ENCODE measurements at regions not wholly inside any gene's neighbourhood (a gene's known extent, or its start where the extent isn't known, plus 50 kb on each side); places are given as distances from the start of the nearest gene placed in this dataset.

DNA sequence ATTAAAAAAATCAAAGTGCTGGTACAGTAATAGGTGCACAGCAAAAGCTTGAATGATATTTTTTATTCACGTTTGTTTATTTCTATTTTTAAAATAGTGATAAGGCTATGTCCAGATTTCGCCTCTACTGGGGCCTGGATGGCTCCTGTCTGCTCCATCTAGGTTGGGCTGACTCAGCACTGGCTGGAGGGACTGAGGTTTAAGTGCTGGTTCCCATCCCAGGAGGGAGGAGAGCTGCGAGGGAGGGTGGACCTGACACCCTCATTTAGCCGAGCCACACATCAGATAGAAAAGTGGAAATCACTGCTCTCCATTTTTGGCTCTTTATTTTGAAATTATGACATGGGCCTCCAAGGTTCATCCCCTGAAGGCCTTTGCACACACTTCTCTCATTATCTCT lies 95.4 kb upstream of the AGBL1 start:
- DNase-seq = no peak

DNA sequence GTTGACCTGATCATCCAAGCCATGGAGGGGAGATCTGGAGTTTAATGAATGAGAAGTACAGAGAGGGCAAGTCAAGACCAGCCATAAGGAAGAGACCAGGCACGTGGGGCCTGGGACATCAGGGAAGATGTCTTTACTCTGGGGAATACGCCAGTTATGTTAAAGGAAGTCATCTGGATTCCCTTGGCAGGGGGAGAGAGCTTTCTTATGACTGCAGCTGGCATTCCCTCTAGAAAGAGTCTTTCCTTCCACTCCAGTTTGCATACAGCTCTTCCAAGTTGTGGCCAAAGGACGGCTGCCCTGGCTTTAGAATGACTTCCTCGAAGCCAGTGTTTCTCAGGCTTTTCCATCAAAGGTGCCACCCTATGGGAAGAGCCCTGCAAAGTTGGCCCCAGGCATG lies 93.6 kb upstream of the AGBL1 start:
- no peak for DNase-seq

DNA sequence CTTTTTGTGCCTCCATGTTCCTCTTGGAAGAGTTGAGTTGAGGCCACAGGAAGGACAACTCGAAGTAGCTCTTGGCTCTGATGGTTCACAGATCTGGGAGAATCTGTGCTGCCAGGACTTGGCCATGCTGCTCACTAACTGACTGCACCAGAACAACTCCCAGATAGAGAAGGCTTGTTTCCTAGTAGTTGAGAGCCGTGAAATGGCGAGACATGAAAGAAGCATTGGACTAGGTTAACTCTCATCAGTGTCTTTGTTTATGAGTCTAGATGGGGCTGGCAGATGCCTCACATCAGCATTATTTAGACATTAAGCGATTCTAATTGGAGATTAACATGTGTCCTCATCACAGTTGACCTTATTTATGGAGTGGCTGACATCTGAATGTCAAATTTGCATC lies 92.9 kb upstream of the AGBL1 start:
- DNase-seq = no peak

DNA sequence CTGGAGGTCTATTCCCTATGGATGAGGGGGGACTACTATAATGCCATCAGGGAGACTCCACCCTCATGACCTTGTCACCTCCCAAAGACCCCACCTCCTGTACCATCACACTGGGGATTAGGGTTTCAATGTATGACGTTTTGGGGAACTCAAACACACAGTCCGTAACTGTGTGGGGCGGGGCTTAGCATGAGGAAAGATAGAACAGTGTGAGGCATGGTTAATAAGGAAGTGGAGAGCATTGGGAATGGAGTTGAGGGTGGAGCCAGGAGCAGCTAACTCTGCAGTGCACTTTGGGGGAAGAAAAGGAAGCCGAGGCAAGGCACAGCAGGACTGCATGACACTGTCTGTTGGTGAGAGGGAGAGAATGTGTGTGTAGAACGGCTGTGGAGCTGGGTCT lies 90.9 kb upstream of the AGBL1 start:
- no peak for DNase-seq

DNA sequence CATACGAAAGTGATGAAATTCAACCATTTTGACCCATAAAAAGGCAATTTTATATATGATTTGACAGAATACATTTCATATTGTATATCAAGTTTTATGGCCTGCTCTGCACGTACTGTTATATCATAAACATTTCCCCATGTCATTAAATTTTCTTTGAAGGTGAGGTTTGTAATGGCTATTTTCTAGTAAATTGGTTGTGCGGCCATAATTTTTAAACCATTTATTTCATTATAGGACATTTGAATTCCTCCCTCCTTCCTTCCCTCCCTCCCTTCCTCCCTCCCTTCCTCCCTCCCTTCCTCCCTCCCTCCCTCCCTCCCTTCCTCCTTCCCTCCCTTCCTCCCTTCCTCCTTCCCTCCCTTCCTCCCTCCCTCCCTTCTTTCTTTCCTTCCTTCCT lies 87.4 kb upstream of the AGBL1 start:
- DNase-seq = no peak

DNA sequence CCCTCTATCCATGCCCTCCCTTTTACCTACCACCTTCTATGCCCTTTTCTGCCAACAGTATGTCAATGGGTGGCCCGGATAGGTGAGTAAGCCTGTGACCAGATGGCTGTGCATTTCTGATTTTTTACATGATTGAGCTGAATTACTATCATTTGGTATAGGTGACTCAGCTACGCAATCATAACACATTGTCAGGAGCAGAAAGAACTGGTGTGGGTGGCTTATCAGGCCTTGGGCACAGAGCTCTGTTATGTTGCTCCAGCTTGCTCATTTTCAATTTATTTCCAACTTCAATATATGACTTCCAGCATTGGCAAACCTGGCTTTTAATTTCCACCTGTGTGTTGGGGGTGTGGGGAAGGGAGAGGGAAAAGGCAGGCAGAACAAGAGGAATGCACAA lies 86.6 kb upstream of the AGBL1 start:
- no peak for DNase-seq

DNA sequence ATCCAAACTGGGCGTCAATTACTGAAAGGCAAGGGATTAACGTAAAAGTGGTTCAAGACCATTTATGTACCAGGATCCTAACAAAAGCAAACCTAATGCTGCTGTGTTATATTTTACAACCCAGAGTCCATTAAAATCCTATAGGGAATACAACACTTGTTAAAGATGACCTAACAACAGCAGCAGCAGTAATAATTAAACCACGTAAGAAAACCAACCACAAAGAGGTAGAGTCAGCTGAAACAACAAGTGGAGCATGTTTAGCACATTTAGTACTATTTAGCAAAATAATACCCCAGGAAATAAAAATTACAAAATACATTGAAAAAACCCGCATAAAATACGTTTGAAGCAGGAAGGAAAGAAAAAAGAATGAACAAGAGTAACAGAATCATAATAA lies 82.1 kb upstream of the AGBL1 start:
- DNase-seq = no peak

DNA sequence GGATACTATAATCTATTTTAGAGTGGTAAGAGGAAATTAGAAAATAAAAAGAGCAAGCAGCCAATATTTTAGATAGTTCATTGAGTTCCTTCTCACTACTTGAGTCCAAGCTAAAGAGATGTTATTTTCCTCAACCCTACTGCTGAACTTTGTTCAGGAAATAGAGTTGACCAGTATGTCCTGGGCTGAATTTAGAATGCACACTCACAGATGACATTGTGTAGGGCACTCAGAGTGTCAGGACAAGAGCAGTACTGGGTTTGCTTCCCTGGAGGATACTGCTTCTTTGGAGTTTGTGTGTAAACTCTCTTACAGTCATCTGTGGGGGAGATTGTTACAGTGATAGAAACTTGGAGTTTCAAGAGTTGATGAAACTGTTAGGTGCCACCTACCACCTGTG lies 80.0 kb upstream of the AGBL1 start:
- no peak for DNase-seq

DNA sequence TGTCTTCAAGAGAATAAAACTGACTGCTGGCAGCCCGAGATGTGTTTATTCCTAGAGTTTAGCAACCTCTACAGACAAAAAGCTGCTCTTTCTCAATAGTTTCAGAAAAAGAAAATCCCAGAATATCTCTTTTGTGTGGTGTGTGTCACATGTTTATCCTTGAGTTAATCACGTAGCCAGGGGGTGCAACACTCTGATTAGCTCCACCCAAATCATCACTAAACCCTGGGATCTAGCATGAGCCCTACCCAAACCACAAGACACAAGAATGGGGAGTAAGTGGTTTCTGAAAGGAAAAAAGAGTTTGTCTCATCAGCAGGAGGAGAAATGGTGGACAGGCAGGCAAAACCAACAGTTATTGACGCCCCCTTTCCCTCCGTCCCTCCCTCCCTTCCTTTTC lies 78.5 kb upstream of the AGBL1 start:
- DNase-seq = no peak

DNA sequence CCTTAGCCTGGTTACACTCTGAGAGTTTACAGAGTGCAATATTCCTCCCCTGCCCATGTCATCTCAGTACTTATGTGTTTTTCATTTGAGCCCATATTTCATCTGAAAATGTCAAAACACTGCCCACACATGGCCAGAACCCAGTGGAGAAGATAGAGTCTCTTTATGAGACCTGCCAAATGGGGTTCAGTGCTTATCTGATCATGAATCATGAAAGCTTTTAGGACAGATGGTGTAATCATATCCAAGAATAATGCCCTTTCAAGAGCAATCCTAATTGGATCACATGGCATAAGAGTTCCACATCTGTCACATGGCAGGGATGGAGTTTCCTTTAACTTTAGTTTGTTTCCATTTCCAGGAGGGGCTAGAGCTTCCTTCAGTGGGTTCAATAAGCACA lies 77.2 kb upstream of the AGBL1 start:
- DNase-seq = no peak

DNA sequence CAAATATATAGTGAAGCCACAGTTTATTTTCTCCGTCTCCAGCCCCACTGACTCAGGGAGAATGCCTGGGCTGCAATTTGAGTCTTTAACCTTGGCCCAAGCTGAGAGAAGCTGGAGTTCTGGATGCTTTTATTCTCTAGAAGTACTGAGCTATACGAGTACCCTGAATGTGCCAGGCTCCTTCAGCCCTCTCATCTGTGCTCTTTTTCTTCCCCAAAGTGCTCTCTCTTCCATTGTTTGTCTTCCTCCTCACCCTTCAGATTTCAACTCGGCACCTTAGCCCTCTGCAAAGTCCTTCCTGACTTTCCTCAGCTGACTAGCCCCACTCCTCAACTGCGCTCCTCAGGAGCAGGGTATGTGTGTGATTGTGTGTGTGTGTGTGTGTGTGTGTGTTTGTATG lies 75.6 kb upstream of the AGBL1 start:
- no peak for DNase-seq

DNA sequence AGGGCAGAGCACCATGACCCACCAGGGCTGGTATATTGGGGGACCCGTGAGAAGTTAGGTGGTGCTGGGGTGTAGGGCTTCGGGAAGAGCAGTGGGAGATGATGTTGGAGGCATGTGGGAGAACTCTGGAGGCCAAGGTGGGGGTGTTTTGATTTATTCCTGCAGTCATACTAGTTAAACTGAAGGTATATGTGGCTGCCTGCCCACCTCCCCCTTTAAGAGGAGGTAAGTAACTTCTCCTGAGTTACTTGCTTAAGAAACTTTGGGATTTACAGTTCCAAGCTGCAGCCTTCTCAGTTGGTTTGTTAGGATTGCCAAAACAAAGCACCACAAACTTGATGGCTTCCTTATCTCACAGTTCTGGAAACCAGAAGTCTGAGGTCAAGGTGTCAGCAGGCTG lies 73.1 kb upstream of the AGBL1 start:
- DNase-seq = no peak

DNA sequence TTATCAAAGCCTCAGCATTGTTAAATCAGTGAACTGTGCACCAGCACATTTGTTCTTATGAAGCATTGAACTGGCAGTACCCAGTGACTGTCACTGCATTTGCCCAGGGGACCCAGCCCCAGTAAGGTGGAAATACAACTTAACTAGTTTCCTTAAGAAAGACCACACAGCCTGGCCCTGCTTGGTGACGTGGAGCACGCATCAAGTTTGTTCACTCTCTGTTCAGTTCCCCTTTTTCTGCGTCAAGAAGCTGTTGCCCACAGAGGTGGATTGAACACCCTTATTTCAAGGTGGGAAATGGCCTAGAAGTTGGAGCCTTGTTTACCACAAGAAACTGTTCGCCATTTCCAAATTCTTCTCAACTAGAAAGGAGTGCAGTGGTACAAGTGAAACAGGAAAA lies 69.9 kb upstream of the AGBL1 start:
- DNase-seq = no peak

DNA sequence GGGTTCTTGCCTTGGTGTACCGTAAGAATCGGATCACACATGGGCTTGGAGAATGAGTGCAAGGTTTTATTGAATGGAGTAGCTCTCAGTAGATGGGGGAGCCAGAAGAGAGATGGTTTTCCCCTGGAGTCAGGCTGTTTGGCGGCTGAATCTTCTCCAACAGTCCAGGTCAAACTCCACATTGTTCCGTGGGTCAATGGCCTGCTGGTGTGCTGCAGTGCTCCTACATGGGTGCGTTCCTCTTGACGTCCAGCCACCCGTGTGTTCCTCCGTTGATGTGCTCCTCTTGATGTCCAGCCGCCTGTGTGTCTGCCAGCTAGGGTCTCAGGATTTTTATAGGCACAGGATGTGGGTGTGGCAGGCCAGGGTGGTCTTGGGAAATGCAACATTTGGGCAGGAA lies 69.3 kb upstream of the AGBL1 start:
- DNase-seq = no peak

DNA sequence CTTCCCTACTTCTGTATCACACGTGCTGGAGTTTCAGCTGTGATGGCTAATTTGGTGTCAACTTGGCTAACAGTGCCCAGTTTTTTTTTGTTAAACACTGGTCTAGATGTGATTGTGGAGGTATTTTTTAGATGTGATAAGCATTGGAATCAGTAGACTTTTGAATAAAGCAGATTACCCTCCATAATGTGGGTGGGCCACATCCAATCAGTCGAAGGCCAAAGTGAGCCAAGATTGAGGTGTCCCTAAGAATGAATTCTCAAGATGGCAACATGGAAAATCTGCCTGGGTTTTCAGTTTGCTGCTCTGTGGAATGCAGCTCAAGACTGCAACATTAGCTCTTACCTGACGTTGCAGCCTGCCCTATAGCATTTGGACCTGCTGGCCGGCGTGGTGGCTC lies 68.8 kb upstream of the AGBL1 start:
- DNase-seq = no peak

DNA sequence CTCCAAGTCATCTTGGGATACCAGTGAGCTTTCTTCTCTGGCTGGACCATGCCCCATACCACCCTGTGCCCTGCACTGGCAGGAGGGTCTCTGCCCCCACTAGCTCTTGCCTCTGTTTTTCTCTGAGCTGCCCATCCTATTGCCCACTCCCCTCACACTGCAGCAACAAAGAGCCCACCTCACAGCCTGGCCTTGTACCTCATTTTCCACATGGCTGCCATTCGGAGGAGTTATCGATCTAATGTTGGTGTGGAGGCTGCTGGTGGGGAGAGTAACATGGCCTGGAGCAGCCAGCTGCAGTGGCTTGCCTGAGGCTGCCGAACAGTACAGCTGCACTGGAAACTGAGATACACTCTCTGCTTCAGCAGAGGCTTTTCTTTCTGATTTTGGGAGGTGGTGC lies 65.7 kb upstream of the AGBL1 start:
- no peak for DNase-seq

DNA sequence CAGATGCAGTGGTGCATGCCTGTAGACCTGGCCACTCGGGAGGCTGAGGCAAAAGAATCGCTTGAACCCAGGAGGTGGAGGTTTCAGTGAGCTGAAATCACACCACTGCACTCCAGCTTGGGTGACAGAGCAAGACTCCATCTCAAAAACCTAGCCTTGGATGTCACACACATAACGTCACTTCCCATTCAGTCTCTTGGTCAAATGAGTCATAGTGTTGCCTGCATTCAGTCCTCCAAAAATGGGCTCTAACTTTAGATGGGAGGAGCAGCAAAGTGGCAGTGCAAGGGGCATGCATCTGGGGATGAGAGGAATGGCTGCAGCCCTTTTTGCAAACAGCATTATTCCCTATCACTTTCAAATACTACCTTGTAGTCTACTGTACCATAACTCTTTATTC lies 62.9 kb upstream of the AGBL1 start:
- no peak for DNase-seq

DNA sequence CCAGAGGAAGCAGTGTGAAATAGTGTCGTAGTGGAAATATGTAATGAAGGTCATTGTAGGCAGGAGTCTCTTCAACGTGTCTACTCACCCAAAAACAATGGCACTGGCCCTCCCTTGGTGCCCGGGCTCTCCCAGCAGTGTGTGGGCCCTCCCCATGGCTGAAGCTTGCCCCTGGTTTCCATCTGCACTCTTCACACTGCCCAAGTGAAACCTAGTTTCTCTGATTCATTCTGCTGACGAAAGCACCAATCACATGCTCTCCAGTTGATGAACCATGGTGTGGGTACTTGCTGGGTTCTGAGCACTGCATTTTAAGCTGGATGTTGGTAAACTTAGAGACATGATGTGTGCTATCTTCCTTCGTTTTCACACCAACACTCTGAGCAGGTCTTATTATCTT lies 61.0 kb upstream of the AGBL1 start:
- DNase-seq = no peak

DNA sequence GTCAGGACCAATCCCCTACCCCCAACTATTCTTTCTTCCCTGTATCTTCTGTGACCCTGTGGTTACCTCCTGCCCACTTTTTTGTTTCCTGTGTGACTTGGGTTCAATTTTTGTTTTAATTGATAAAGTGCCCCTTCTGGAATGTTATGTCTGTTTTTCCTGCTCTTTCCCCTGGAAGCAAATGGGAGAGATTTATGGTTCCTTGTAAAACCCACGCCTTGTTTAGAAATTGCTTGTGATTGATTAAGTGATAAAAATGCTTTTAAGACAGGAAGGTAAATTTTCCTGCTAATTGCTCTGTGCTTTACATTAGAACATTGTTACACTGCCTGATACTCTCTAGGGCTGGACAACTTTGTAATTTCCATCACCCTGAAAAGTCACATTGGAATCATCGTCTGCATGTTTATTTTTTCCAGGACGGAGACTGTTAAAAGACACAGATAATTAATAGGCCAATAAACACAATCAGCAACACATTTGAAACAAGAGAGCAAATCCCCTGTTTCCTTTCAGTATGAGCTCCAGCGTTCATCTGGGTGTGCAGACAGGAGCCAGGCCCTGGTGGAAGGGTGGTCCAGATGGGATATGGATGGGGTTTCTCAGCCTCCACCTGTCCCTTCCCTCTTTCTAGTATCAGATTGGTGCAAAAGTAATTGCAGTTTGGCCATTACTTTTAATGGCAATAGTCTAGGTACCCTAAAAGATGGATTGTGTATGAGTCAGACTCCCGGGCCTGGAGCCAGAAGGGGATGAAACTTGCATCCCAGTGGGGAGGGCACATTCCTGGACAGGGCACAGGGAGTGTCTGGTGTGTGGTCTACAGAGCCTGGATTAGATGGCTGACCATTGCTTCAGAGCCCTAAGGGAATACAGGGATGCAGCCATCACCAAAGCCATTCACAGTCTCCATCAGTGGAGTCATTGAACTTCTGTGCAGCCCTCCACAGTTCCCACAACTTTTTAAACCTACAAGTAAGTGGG lies 58.1 kb upstream of the AGBL1 start:
- no peak for DNase-seq

DNA sequence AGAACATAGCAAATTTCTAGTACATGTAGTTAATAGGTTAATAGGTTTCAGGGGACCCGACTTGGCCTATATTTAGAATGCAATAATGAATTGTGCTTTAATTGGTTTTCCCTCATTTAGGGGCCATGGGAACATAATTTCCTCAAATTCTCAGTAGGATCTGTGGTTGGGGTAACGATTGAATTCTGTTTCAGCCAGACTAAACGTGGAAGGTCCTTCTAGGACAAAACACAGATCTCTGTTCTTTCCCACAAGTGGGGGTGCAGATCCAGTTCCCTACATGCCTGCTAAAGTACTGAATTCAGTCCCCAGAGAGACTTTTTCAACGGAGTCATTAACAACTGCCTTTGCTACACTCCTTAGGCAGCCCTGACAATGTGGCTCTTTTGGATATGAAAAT lies 50.7 kb upstream of the AGBL1 start:
- DNase-seq = no peak
